ENCODE measurements at regions not wholly inside any gene's neighbourhood (a gene's known extent, or its start where the extent isn't known, plus 50 kb on each side); places are given as distances from the start of the nearest gene placed in this dataset.

DNA sequence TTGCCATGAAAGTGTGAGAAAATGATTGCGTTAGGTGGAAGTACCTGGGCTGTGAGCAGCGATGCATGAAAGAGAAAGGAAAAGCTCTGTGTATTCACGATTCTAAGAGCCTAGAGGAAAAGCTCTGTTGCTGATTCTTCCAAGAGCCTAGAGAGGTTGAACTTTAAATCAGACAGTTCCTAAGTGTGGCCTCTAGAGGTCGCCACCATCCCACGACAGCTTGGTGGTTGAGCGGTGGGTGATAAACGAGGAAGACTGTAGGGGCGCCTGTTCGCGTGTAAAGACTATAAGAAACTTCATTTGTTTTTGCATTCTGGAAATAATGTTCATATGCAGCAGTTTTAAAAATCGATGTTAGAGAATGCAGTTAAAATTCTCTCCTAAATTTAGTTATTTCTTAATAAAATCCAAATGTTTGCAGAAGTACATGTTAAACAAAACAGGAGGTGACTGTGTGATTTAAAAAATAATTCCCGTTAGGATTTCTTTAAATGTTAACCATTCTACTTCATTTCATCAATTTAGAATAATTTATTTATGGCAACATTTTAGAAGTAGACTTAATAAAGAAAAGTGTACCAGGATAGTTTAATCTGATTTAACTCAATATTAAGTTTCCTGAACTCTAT is 107.7 kb downstream of the TENT4A start:
- WGBS, 2 experiments (ENCODE audit: extremely low coverage in 1 of 2, insufficient coverage in 1 of 2, insufficient read length in 1 of 2, insufficient replicate concordance in 2 of 2, low coverage in 1 of 2, low lambda C conversion rate in 2 of 2, missing lambda C conversion rate in 1 of 2) = 19% methylated on average over 12 of the region's 12 CpGs; no CpG with 5 or more reads in 1 of the 2 experiments
- Histone ChIP-seq H3K79me1 (ENCODE audit: low read depth, low read length) (no peaks in the 10 kb centered on the region), H3K9me3 (ENCODE audit: insufficient read depth in 2 of 2, low read depth in 1 of 2, low read length in 1 of 2) (no peaks in the 10 kb centered on the region), H3K4me2 (ENCODE audit: insufficient read depth in 1 of 2, low read depth in 2 of 2, low read length in 2 of 2) (no peak overlapping the region), H4K5ac (ENCODE audit: insufficient read length, low read depth, low read length) (no peak overlapping the region), H2BK12ac (ENCODE audit: low read depth, low read length) (no peak overlapping the region), H2BK120ac (replicated peaks; ENCODE audit: low read depth, low read length) (no peak overlapping the region), H3K56ac (replicated peaks; ENCODE audit: insufficient read length, low read depth, low read length) (no peak overlapping the region), H4K91ac (replicated peaks; ENCODE audit: insufficient read length, low read length) (no peak overlapping the region), H3K9ac (replicated peaks in 1 of 4; ENCODE audit: extremely low read depth in 1 of 4, low read depth in 3 of 4, low read length in 3 of 4) (no peak overlapping the region), H3K18ac (ENCODE audit: extremely low read depth, low read length) (no peak overlapping the region), H3K79me2 (ENCODE audit: control insufficient read depth in 1 of 2, insufficient read depth in 2 of 2, low read length in 2 of 2) (no peaks in the 10 kb centered on the region), H4K20me1 (replicated peaks in 1 of 2; ENCODE audit: control insufficient read depth in 1 of 2, insufficient read depth in 2 of 2, low read length in 2 of 2) (no peaks in the 10 kb centered on the region), H3K27ac (ENCODE audit: low read depth, low read length) (no peak overlapping the region), H3K4ac (replicated peaks; ENCODE audit: insufficient read length, low read depth, low read length) (no peak overlapping the region), H3K27me3 (replicated peaks in 1 of 4; ENCODE audit: control insufficient read depth in 3 of 4, extremely low read depth in 1 of 4, insufficient read depth in 3 of 4, low read length in 3 of 4) (no peaks in the 10 kb centered on the region), H3K4me3 (ENCODE audit: extremely low read depth in 1 of 4, insufficient read depth in 2 of 4, low read depth in 3 of 4, low read length in 4 of 4) (no peak overlapping the region), H3K14ac (ENCODE audit: insufficient read length) (no peak overlapping the region), H3K4me1 (replicated peaks in 1 of 4; ENCODE audit: control insufficient read depth in 3 of 4, insufficient read depth in 4 of 4, low read length in 3 of 4) (no peaks in the 10 kb centered on the region; a peak in 1 of 7 replicates), H3K23me2 (ENCODE audit: low read depth, low read length) (no peaks in the 10 kb centered on the region), H2AFZ (ENCODE audit: low read length) (no peak overlapping the region), H2BK5ac (ENCODE audit: low read depth, low read length) (no peak overlapping the region), H4K8ac (ENCODE audit: extremely low read depth, insufficient read depth, low read length) (no peak overlapping the region), H3K36me3 (ENCODE audit: control insufficient read depth in 2 of 4, insufficient read depth in 4 of 4, low read length in 3 of 4) (no peaks in the 10 kb centered on the region), H3K23ac (ENCODE audit: insufficient read length) (no peak overlapping the region), H2AK5ac (ENCODE audit: low read depth, low read length) (no peak overlapping the region), H2BK15ac (ENCODE audit: low read length) (no peak overlapping the region), H2BK20ac (ENCODE audit: low read length) (no peak overlapping the region)
- DNase-seq (ENCODE audit: low read depth in 1 of 2, low spot score in 2 of 2) (peak; percentile 59 to 86), FAIRE-seq (peak; percentile 70)
- ChIA-PET POLR2A (ENCODE audit: partially characterized antibody) (interaction anchor here (1.0 kb wide), 1 partner anchor 983 kb away, joined by 3 read pairs; no protein-coding TSS in a partner anchor), CTCF (ENCODE audit: partially characterized antibody) (interaction anchor here (0.6 to 11.3 kb wide), 58 partner anchors 8 to 1136 kb away, joined by 3 to 97 read pairs (median 4); partner anchors contain the start of gene FASTKD3)
- TF ChIP-seq CEBPB (IDR thresholded peaks at IDR 0.05; ENCODE audit: low read depth, low read length) (no peak), HDAC2 (IDR thresholded peaks at IDR 0.05; ENCODE audit: borderline replicate concordance in 1 of 2, low read depth in 2 of 2, low read length in 2 of 2) (0 out of 4 replicates have a peak, but pooled peaks of 1 of the 2 experiments have one; percentile 12), RAD21 (IDR thresholded peaks at IDR 0.05 in 1 of 2, conservative IDR thresholded peaks at IDR 0.05 in 1 of 2; ENCODE audit: low read depth in 2 of 2, low read length in 2 of 2) (peak; percentile 97 to 99), SP2 (IDR thresholded peaks at IDR 0.05; ENCODE audit: low read length) (no peak), BRCA1 (IDR thresholded peaks at IDR 0.05; ENCODE audit: low read depth, low read length) (no peak), POLR2A (IDR thresholded peaks at IDR 0.05; ENCODE audit: control extremely low read depth in 1 of 2, low read depth in 2 of 2, low read length in 2 of 2) (no peak), RNF2 (IDR thresholded peaks at IDR 0.05; ENCODE audit: borderline replicate concordance, low read depth, low read length, missing control alignments, poor library complexity, severe bottlenecking) (no peak), EZH2 (IDR thresholded peaks at IDR 0.05; ENCODE audit: low read depth, low read length, severe bottlenecking) (no peak), RXRA (IDR thresholded peaks at IDR 0.05; ENCODE audit: insufficient read depth, low read depth, low read length) (no peak)
- TF ChIP-seq, protein P1, sequence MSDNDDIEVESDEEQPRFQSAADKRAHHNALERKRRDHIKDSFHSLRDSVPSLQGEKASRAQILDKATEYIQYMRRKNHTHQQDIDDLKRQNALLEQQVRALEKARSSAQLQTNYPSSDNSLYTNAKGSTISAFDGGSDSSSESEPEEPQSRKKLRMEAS (IDR thresholded peaks at IDR 0.05) = no peak

Measured in H1 (cell line).